Mammary epithelial cell (primary cell): ENCODE measurements at regions not wholly inside any gene's neighbourhood (a gene's known extent, or its start where the extent isn't known, plus 50 kb on each side); places are given as distances from the start of the nearest gene placed in this dataset.

Source experiments
- CTCF ChIP-seq, 2 donors: IDR thresholded peaks in 1 of 2; conservative IDR thresholded peaks in 1 of 2; 2 replicates each; pipeline ENCODE4 v1.5.1; 2011 to 2012; ENCODE audit warnings: inconsistent platforms in 2 of 2, low read length in 2 of 2, mild to moderate bottlenecking in 2 of 2, control low read depth in 1 of 2, low read depth in 1 of 2; ENCODE audit not compliant: insufficient read depth in 1 of 2; ENCODE audit errors: extremely low read depth in 1 of 2
- EZH2 ChIP-seq: IDR thresholded peaks from 2 replicates; pipeline ENCODE4 v1.6.1; 2012; ENCODE audit warnings: low read length, inconsistent platforms, borderline replicate concordance

- TF ChIP-seq CTCF (conservative IDR thresholded peaks at IDR 0.05 in 1 of 2, IDR thresholded peaks at IDR 0.05 in 1 of 2; ENCODE audit: extremely low read depth in 1 of 2, insufficient read depth in 1 of 2, low read depth in 1 of 2, low read length in 2 of 2) (no peak), EZH2 (no peak)
These were observed 401.1 kb downstream of the PCDH18 start for GRCh38 chr4:137131201-137131600.
